VCaP (cell line): ENCODE measurements at regions not wholly inside any gene's neighbourhood (a gene's known extent, or its start where the extent isn't known, plus 50 kb on each side); places are given as distances from the start of the nearest gene placed in this dataset.

Source experiments
- H3K27ac ChIP-seq: fragments of 450-650 bp; 2 replicates; pipeline ENCODE4 v1.5.1; 2017
- TF ChIP-seq, protein P1 (sequence below): fragments of 450-650 bp; conservative IDR thresholded peaks from 2 replicates; pipeline ENCODE4 v1.5.1; 2017; ENCODE audit warnings: mild to moderate bottlenecking, moderate library complexity

DNA sequence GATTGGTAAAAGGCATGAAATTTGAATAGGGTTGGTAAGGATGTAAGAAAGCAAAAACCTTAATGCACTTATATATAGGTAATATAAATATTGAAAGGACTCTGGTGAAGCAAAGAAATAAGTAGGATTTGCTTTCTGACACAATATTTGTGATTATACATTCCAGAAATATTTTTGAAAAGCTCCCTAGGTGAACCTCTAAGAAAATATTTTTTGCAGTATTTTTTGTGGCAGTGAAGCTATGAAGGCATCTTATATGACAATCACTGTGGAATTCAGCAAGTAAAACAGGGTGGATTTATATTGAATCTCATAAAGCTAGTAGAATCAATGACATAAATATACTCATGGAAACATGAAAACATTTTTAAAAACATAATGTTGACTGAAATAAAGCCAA, 119.6 kb upstream of the EPHA3 start:
- no peak overlapping the region for H3K27ac ChIP-seq
- TF ChIP-seq, protein P1, sequence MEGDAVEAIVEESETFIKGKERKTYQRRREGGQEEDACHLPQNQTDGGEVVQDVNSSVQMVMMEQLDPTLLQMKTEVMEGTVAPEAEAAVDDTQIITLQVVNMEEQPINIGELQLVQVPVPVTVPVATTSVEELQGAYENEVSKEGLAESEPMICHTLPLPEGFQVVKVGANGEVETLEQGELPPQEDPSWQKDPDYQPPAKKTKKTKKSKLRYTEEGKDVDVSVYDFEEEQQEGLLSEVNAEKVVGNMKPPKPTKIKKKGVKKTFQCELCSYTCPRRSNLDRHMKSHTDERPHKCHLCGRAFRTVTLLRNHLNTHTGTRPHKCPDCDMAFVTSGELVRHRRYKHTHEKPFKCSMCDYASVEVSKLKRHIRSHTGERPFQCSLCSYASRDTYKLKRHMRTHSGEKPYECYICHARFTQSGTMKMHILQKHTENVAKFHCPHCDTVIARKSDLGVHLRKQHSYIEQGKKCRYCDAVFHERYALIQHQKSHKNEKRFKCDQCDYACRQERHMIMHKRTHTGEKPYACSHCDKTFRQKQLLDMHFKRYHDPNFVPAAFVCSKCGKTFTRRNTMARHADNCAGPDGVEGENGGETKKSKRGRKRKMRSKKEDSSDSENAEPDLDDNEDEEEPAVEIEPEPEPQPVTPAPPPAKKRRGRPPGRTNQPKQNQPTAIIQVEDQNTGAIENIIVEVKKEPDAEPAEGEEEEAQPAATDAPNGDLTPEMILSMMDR, result no peak

DNA sequence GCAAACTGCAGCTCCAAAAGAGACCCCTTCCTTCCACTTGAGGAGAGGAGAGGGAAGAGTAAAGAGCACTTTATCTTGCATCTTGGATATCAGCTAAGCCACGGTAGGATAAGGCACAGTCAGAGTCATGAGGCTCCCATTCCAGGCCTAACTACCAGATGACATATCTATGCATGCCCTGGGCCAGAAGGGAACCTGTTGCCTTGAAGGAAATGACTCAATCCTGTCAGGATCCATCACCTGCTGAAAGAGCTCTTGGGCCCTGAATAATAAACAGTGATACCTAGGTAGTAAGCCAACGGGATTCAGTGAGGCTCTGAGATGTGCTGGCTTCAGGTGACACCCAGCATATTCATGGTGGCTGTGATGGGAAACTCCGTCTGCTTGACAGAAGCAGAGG, 118.5 kb upstream of the EPHA3 start:
- TF ChIP-seq, protein P1, result no peak
- H3K27ac ChIP-seq, result no peak overlapping the region

DNA sequence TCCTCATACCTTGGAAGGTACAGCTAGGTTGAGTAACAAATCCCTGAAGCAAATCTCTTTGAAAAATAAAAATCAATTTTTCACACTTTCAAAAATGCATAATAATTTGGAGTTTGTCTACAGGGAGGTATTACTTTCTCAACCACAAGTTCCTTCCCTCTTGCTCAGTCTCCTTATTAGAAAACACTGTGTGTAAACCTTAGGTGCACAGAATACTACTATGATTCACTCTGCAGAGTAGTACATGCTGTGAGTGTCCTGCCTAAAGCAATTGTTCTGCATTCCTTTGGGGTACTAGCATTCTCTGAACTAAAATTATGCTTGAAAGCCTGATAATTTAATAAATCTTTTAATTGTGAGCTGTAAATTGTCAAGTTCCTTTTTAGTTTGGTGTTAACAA, 115.9 kb upstream of the EPHA3 start:
- H3K27ac ChIP-seq, result no peak overlapping the region
- TF ChIP-seq, protein P1, result no peak

DNA sequence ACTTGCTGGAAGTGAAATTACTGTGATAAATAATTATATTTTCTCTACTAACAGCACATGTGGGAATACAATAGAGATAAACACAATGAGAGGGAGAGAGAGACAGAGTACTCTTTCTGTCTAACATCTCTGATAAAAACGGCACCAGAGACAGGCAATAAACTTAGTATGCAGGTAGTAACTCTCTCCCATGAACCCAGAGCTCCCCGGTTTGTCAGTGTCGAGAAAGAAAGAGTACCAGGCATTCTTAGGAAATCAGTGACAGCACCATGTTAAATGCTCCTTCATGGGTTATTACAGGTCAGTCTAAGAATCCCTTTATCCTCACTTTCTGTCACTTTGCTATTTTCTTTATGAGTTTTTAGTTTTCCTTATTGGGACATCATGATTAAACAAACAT, 110.7 kb upstream of the EPHA3 start:
- TF ChIP-seq, protein P1, result no peak
- no peak overlapping the region for H3K27ac ChIP-seq

DNA sequence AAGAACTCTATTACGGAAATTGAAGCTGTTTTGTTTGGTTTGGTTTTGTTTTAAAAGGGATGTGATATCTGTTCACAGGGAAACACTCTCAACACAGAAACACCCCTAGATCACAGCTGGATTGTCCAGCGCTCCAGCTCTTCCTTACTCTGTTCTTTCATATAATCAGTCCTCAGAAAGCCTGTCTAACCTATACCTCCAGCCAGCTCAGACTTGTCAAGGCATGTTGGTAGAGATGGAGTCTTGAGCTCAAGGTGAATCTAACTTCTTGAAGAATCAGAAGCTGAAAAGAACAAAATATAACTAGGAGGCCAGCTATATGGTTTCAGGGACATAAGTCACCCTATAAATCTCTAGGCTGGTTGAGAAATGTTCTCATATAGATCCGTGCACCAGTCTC, 110.2 kb upstream of the EPHA3 start:
- TF ChIP-seq, protein P1, result no peak
- no peak overlapping the region for H3K27ac ChIP-seq

DNA sequence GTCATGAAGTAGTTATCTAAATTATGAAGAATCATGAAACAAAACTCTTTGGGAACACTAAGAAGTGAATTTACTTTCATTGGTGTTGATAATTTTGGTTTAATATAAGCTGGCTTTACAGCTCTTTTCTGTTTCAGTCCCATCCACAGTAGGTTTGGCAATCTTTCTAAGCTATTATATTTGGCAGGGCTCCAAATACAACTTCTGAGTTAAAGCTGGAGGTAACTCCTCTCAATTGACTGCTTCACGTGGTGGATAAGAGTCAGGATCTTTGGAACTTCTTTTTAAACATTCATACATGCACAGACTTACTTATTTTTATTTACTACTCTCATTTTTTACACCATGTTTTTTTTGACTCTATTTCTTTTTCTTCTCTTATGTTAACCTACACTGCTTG, 106.5 kb upstream of the EPHA3 start:
- no peak overlapping the region for H3K27ac ChIP-seq

DNA sequence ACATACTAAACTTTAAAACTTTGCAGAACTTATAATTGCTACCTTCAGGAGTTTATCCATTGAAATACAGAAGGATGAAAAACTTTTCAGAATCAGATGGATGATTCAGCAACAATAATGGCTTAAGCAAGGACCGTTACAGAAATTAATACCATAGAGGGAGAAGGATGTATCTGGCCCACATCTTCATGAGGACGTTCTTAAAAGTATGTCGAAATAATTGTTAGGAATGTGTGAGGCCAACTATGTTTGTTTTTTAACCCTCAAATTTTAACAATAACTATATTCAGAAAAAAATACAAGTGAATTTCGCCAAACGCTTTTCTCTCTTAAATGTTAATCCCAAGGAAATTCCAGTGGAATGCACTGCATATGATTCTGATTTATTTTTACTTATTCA, 105.2 kb upstream of the EPHA3 start:
- TF ChIP-seq, protein P1, result no peak
- H3K27ac ChIP-seq, result no peak overlapping the region

More for the DNA sequence above, 106.5 kb upstream of the EPHA3 start:
- TF ChIP-seq, protein P1, result no peak

DNA sequence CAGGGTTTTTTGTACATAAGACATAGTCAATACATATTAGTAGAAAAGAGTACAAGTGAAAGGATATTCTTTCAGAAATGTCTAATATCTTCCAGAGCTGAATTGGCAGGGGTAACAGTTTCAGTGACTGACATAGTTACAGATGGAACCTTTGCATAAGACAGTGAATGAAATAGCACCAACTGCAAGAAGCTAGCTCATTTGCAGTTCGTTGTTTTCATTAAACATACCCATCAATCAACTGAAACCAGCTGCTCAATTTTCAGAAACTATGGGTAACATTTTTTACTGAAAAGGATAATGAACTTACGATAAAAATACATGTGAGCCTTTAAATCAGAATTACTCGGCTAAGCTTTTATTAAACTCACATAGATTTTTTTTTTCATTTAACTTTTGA, 93.9 kb upstream of the EPHA3 start:
- H3K27ac ChIP-seq, result no peak overlapping the region
- TF ChIP-seq, protein P1, result no peak
